OCI-LY3 (cell line): ENCODE measurements at regions not wholly inside any gene's neighbourhood (a gene's known extent, or its start where the extent isn't known, plus 50 kb on each side); places are given as distances from the start of the nearest gene placed in this dataset.

Experiments used
- CTCF ChIP-seq: fragments of 200-600, 300-600 bp; sonication (generic); IDR thresholded peaks from 2 replicates; pipeline ENCODE4 v1.5.1; 2014; ENCODE audit warnings: antibody characterized with exemption, low read length, low read depth
- EZH2phosphoT487 ChIP-seq: fragments of 200-600 bp; shearing (Covaris generic); IDR thresholded peaks from 2 replicates; pipeline ENCODE4 v1.6.1; 2018; ENCODE audit warnings: antibody characterized with exemption, mixed run types, low read depth

DNA sequence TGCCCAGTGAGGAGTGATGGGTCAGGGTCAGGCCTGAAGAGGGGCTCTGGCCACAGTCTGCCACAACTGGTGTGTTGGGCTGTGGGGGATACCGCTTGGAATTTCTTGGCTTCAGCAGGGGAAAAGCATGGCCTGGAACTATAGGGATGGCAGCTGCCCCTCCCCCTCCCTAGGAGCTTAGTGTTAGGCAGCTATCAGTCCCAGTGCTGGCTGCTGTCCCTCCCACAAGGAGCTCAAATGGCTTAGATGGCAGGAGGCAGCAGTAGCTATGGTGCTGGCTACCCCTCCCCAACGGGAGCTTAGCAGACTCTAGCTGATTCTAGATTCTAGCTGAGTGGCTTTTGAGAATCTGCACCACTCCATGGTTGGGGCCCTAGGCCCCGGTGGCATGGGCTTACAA, 414.5 kb upstream of the HSF2 start:
- TF ChIP-seq CTCF (no peak), EZH2phosphoT487 (no peak)
